ENCODE measurements at regions not wholly inside any gene's neighbourhood (a gene's known extent, or its start where the extent isn't known, plus 50 kb on each side); places are given as distances from the start of the nearest gene placed in this dataset.

DNA sequence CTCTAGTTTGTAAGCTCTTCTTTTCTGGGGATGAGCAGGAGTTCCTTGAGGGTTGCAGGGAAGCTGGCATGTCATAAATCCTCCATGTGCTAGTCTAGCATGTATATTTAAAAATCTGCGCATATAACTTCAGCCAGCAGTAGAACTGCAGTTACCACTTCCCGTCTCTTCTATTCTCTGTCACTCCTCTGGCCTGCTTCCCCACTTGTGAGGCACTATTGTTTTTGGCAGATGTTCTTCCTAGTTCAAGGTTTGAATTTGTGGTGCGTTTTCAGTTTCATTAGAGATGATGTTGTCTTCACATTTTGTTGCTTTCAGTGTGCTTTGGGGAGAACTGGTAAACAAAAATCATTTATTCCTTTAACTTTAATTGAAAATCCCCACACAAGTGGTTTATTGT, 169.1 kb upstream of the ZPLD1 start:
- DNase-seq = peak; percentile 62
- Histone ChIP-seq H3K4me2 (ENCODE audit: low read depth, low read length) (peak overlapping the region; percentile 25; the same call in 1 of the 2 replicates), H3K27ac (ENCODE audit: low read length) (peak overlapping the region; percentile 14; the same call in 1 of the 2 replicates), H3K27me3 (replicated peaks; ENCODE audit: insufficient read depth, low read length) (no peaks in the 10 kb centered on the region), H3K4me3 (ENCODE audit: low read length) (no peak overlapping the region), H3K4me1 (ENCODE audit: low read length) (peaks cover 10% of the 10 kb centered on the region; the same call in 1 of the 2 replicates), H3K79me2 (ENCODE audit: low read length) (no peaks in the 10 kb centered on the region), H4K20me1 (ENCODE audit: insufficient read depth, low read length) (no peaks in the 10 kb centered on the region), H3K9ac (ENCODE audit: low read length) (no peak overlapping the region), H3K9me2 (replicated peaks; ENCODE audit: insufficient read depth, low read length) (no peaks in the 10 kb centered on the region; the same call in 1 of the 2 replicates), H3K9me3 (replicated peaks; ENCODE audit: insufficient read depth, low read length) (no peaks in the 10 kb centered on the region), H3K36me3 (replicated peaks; ENCODE audit: insufficient read depth, low read length) (no peaks in the 10 kb centered on the region), H2AFZ (ENCODE audit: low read length) (peak overlapping the region; percentile 57), H3F3A (ENCODE audit: insufficient read depth, low read length) (no peaks in the 10 kb centered on the region)
- TF ChIP-seq EZH2phosphoT487 (IDR thresholded peaks at IDR 0.05; ENCODE audit: low read length) (no peak), EZH2 (optimal IDR thresholded peaks at IDR 0.05; ENCODE audit: low read depth, low read length) (no peak)
- TF ChIP-seq, protein P1, sequence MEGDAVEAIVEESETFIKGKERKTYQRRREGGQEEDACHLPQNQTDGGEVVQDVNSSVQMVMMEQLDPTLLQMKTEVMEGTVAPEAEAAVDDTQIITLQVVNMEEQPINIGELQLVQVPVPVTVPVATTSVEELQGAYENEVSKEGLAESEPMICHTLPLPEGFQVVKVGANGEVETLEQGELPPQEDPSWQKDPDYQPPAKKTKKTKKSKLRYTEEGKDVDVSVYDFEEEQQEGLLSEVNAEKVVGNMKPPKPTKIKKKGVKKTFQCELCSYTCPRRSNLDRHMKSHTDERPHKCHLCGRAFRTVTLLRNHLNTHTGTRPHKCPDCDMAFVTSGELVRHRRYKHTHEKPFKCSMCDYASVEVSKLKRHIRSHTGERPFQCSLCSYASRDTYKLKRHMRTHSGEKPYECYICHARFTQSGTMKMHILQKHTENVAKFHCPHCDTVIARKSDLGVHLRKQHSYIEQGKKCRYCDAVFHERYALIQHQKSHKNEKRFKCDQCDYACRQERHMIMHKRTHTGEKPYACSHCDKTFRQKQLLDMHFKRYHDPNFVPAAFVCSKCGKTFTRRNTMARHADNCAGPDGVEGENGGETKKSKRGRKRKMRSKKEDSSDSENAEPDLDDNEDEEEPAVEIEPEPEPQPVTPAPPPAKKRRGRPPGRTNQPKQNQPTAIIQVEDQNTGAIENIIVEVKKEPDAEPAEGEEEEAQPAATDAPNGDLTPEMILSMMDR (IDR thresholded peaks at IDR 0.05; ENCODE audit: low read length) = no peak

GRCh38 chr3:102269406-102269805, 165.4 kb upstream of the ZPLD1 start:
- no peaks in the 10 kb centered on the region for H3K9me3 ChIP-seq (replicated peaks; ENCODE audit: insufficient read depth, low read length)
- no peaks in the 10 kb centered on the region for H4K20me1 ChIP-seq (ENCODE audit: insufficient read depth, low read length)
- H3K27me3 ChIP-seq (replicated peaks; ENCODE audit: insufficient read depth, low read length) = no peaks in the 10 kb centered on the region
- H3K9me2 ChIP-seq (replicated peaks; ENCODE audit: insufficient read depth, low read length) = no peaks in the 10 kb centered on the region; the same call in 1 of the 2 replicates
- no peaks in the 10 kb centered on the region for H3K79me2 ChIP-seq (ENCODE audit: low read length)
- DNase-seq = no peak
- no peak overlapping the region for H3K9ac ChIP-seq (ENCODE audit: low read length)
- no peak overlapping the region for H3K27ac ChIP-seq (ENCODE audit: low read length)
- H3K4me2 ChIP-seq (ENCODE audit: low read depth, low read length) = no peak overlapping the region
- no peak overlapping the region for H2AFZ ChIP-seq (ENCODE audit: low read length)
- H3K4me1 ChIP-seq (ENCODE audit: low read length) = peaks cover 10% of the 10 kb centered on the region; the same call in 1 of the 2 replicates
- TF ChIP-seq EZH2phosphoT487 (IDR thresholded peaks at IDR 0.05; ENCODE audit: low read length) = no peak
- TF ChIP-seq, protein P1 (IDR thresholded peaks at IDR 0.05; ENCODE audit: low read length) = no peak
- TF ChIP-seq EZH2 (optimal IDR thresholded peaks at IDR 0.05; ENCODE audit: low read depth, low read length) = no peak
- H3K4me3 ChIP-seq (ENCODE audit: low read length) = no peak overlapping the region
- no peaks in the 10 kb centered on the region for H3F3A ChIP-seq (ENCODE audit: insufficient read depth, low read length)
- H3K36me3 ChIP-seq (replicated peaks; ENCODE audit: insufficient read depth, low read length) = no peaks in the 10 kb centered on the region

- Histone ChIP-seq H3K4me2 (ENCODE audit: low read depth, low read length) (no peak overlapping the region), H3K9ac (ENCODE audit: low read length) (no peak overlapping the region), H3K36me3 (replicated peaks; ENCODE audit: insufficient read depth, low read length) (no peaks in the 10 kb centered on the region), H3K9me2 (replicated peaks; ENCODE audit: insufficient read depth, low read length) (no peaks in the 10 kb centered on the region), H4K20me1 (ENCODE audit: insufficient read depth, low read length) (no peaks in the 10 kb centered on the region), H3K4me1 (ENCODE audit: low read length) (no peaks in the 10 kb centered on the region), H3K9me3 (replicated peaks; ENCODE audit: insufficient read depth, low read length) (no peaks in the 10 kb centered on the region), H3K27ac (ENCODE audit: low read length) (no peak overlapping the region), H3K79me2 (ENCODE audit: low read length) (no peaks in the 10 kb centered on the region), H3K27me3 (replicated peaks; ENCODE audit: insufficient read depth, low read length) (no peaks in the 10 kb centered on the region), H3K4me3 (ENCODE audit: low read length) (no peak overlapping the region), H3F3A (ENCODE audit: insufficient read depth, low read length) (no peaks in the 10 kb centered on the region), H2AFZ (ENCODE audit: low read length) (no peak overlapping the region)
- TF ChIP-seq EZH2phosphoT487 (IDR thresholded peaks at IDR 0.05; ENCODE audit: low read length) (no peak), EZH2 (optimal IDR thresholded peaks at IDR 0.05; ENCODE audit: low read depth, low read length) (no peak)
- TF ChIP-seq, protein P1 (IDR thresholded peaks at IDR 0.05; ENCODE audit: low read length) = no peak
- no peak for DNase-seq
These were observed 144.6 kb upstream of the ZPLD1 start for GRCh38 chr3:102290241-102290640.

Measured in MM.1S (cell line).